22Rv1 (cell line): ENCODE measurements at regions not wholly inside any gene's neighbourhood (a gene's known extent, or its start where the extent isn't known, plus 50 kb on each side); places are given as distances from the start of the nearest gene placed in this dataset.
"Not testable (repeated sequence)": the region's sequence is repeated elsewhere in the genome, so short reads cannot be mapped to it uniquely, and the experiment has no call there.

Source experiments
- H3K27ac ChIP-seq: fragments of 450-650 bp; 2 replicates; pipeline ENCODE4 v1.5.1; 2017
- ZFX ChIP-seq: fragments of 450-650 bp; IDR thresholded peaks from 2 replicates; pipeline ENCODE4 v1.6.1; 2017; ENCODE audit warnings: antibody characterized with exemption, borderline replicate concordance
- TF ChIP-seq, protein P1 (sequence below): fragments of 450-650 bp; IDR thresholded peaks from 2 replicates; pipeline ENCODE4 v1.5.1; 2017; ENCODE audit warnings: mild to moderate bottlenecking

DNA sequence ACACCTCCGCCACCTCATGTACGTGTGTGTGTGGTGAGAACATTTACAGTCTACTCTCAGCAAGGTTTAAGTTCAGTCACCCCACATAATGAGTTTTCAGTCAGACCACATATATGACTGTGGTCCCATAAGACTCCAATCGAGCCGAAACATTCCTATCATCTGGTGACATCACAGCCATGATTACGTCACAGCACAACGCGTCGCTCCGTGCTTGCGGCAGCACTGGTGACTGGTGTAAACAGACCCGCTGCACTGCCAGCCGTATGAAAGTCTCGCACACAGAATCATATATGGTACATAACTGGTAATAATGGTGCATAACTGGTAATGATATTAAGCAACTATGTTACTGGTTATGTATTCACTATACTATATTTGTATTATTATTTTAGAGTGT is 150.7 kb downstream of the DLL1 start:
- no peak for TF ChIP-seq ZFX
- TF ChIP-seq, protein P1, sequence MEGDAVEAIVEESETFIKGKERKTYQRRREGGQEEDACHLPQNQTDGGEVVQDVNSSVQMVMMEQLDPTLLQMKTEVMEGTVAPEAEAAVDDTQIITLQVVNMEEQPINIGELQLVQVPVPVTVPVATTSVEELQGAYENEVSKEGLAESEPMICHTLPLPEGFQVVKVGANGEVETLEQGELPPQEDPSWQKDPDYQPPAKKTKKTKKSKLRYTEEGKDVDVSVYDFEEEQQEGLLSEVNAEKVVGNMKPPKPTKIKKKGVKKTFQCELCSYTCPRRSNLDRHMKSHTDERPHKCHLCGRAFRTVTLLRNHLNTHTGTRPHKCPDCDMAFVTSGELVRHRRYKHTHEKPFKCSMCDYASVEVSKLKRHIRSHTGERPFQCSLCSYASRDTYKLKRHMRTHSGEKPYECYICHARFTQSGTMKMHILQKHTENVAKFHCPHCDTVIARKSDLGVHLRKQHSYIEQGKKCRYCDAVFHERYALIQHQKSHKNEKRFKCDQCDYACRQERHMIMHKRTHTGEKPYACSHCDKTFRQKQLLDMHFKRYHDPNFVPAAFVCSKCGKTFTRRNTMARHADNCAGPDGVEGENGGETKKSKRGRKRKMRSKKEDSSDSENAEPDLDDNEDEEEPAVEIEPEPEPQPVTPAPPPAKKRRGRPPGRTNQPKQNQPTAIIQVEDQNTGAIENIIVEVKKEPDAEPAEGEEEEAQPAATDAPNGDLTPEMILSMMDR, result no peak

DNA sequence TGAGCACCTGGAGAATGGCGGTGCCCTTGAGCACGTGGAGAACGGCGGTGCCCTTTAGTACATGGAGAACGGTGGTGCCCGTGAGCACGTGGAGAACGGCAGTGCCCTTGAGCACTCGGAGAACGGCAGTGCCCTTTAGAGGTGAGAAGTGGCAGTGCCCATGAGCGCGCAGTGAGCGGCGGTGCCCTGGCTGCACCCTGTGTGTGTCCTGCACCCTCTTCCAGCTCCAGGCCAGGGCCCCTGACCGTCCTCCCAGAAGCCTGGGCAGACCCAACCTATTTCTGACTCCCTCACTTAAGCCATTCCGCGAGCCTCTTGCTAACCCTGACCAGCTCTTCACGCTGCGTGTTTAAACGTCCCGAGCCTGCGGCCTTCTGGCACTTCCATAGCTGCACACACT is 151.3 kb downstream of the DLL1 start:
- H3K27ac ChIP-seq, result no peak overlapping the region
- TF ChIP-seq, protein P1, result no peak
- TF ChIP-seq ZFX, result no peak

More for the DNA sequence above, 150.7 kb downstream of the DLL1 start:
- no peak overlapping the region for H3K27ac ChIP-seq

DNA sequence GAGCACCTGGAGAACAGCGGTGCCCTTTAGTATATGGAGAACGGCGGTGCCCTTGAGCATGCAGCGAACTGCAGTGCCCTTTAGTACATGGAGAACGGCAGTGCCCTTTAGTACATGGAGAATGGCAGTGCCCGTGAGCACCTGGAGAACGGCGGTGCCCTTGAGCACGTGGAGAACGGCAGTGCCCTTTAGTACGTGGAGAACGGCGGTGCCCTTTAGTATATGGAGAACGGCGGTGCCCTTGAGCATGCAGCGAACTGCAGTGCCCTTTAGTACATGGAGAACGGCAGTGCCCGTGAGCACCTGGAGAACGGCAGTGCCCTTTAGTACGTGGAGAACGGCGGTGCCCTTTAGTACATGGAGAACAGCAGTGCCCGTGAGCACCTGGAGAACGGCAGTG is 151.8 kb downstream of the DLL1 start:
- H3K27ac ChIP-seq, result not testable (repeated sequence)

DNA sequence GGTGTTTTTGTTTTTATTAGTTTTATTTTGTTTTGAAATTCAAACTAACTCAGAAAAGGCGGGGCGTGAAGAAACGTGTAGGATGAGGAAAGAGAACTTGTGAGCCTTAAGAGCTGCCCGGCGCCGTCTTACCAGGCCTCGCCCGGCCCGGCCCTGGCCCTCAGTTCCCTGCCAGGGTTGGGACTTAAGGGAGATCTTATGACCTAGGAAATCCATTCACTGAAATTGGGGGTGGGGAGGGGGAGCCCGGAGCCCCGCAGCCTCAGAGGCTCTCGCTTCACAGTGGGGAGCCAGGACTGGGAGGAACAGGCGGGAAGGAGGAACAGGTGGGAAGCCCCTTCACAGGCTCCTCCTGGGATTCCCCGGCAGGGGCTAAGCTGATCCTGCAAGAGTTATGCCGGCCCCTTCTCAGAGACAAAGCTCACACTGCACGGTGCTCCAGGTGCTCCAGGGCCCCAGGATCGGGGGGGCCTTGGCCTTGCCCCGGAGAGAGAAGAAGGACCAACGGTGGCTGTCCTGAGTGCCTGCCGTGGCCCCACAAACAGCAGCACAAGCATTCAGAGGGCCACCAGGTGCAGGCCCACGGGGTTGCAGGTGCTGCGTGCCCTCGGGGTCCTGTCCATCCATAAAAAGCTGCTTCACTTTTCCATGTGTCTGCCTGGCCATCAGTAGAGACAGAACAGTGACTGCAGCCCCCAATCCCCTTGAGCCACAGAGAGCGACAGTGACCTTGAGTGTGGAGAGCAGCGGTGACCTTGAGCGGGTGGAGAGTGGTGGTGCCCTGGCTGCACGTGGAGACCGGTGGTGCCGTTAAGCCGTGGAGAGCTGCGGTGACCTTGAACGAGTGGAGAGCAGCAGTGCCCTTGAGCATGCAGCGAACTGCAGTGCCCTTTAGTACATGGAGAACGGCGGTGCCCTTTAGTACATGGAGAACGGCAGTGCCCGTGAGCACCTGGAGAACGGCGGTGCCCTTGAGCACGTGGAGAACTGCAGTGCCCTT is 152.7 kb downstream of the DLL1 start:
- TF ChIP-seq, protein P1, result no peak
- no peak for TF ChIP-seq ZFX
- H3K27ac ChIP-seq, result no peak overlapping the region

DNA sequence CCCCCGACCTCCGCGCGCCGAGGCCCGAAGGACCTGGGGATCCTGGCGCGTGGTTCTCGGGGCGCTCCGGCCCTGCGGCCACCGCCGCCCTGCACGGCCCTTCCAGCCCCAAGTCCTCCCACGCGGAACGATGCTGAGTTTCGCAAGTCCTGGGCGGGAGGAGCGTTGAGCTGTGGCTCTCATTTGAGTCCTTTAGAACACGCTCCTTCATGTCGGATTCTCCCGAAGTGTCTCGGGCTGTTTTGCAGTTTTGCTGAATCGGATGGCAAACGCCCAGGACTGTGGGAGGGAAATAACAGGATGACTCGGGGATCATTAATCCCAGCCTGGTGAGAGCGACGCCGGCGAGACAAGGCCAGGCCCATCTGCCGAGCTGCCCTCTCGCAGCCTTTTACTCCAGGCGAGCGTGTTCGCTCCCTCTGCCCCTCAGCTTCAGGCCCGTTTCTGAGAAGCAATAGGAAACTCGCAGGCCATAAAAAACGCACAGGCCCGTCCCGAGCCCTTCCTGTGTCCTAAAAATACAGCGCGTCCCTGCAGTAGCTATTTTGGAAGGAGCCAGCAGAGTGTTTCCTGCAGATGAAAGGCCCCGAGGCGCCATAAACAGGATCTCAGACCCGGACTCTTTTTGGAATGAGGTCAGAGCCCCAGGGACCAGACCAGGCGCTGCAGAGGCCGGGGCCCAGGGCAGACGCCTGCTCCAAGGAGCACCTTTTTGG is 153.5 kb downstream of the DLL1 start:
- TF ChIP-seq, protein P1, result no peak
- TF ChIP-seq ZFX, result no peak
- H3K27ac ChIP-seq, result no peak overlapping the region

DNA sequence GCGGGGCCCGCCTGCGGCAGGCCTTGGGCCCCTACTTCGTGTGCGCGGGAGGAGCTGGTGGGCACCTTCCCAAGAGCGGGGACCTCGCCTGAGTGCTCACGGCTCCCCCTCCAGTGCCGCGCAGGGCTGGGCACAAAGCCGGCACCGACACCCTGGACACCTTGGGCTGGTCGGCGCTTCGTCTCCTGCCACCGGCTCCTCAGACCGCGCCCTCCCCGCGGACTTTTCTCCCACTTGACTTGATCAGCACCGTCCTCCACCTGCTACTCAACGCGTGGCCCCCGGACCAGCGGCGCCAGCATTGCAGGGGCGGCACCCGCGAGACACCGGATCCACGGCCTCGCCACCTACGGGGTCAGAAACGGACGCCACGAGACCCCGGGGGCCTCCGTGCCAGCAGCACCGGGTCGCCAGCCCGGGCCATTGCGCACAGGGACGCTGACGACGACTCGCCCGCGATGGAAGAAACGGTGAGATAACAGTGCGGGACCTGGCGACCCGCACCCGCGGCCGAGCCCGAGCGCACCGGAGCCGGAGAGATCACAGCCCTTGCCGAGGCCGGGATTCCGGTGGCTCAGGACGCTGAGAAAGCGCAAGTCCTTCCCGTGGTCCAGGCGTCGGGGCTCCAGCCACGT is 154.2 kb downstream of the DLL1 start:
- no peak for TF ChIP-seq ZFX
- TF ChIP-seq, protein P1, result no peak

DNA sequence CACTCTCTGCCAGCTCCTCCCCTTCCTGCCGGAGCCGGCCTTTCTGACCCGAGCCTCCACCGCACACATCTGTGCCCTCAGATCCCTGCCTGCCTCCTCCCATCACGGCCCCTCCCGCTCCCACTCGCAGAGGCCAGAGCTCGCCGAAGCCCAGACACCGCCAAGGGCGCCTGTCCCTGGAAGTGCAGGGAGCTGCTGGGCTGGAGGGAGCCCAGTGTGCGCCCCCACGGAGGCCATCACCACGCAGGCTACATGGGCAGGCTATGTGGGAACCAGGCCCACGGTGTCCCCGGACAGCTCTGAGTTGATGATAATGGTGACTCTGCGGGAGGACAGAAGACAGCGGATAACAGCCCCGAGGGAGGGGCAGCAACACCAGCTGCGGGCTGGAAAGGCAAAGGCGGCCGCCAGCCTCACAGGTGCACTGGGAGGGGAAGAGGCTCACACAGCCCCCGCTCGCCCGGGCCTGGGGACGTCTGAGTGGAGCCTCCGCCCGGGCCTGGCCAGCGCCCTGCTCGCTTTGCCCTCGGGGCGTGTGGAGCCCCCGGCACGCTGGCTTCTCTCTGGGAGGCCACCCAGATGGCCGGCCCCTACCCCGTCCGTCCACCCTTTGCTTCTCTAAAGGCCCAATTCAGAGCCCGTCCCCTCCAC is 154.9 kb downstream of the DLL1 start:
- no peak for TF ChIP-seq ZFX
- TF ChIP-seq, protein P1, result no peak
- H3K27ac ChIP-seq, result no peak overlapping the region

More for the DNA sequence above, 154.2 kb downstream of the DLL1 start:
- H3K27ac ChIP-seq, result no peak overlapping the region
